OCI-LY7 (cell line): ENCODE measurements at regions not wholly inside any gene's neighbourhood (a gene's known extent, or its start where the extent isn't known, plus 50 kb on each side); places are given as distances from the start of the nearest gene placed in this dataset.

Source experiments
- BruUV-seq: library from RNA; stranded (reverse); fragments of 400-500 nt; replicated peaks from 2 replicates; lab custom pipeline; 2021; lab: Mats Ljungman, UMichigan
- CTCF ChIA-PET: fragments of 300-600 bp; sonication (Branson Sonifier 250); formaldehyde crosslinking; loops from one replicate; lab custom pipeline; 2022; ENCODE audit warnings: antibody characterized with exemption; ENCODE audit not compliant: unreplicated experiment; lab: Charles Lee
- POLR2A ChIA-PET: fragments of 300-600 bp; sonication (Branson Sonifier 250); formaldehyde crosslinking; loops from one replicate; lab custom pipeline; 2022; ENCODE audit warnings: antibody characterized with exemption; lab: Charles Lee
- DNase-seq: peaks from one replicate; pipeline ENCODE4 v3.0.0-alpha.2; 2015; ENCODE audit warnings: low spot score
- H2AFZ ChIP-seq: fragments of 200-600 bp; sonication (generic), shearing (Covaris generic); 2 replicates; pipeline ENCODE4 v1.6.1; 2014; ENCODE audit warnings: mild to moderate bottlenecking, antibody characterized with exemption, low read length, moderate library complexity
- H3K27ac ChIP-seq: fragments of 200-600 bp; sonication (generic); 2 replicates; pipeline ENCODE4 v1.5.1; 2014; ENCODE audit warnings: mixed run types, low read depth, mild to moderate bottlenecking, moderate library complexity, low read length, inconsistent platforms; ENCODE audit not compliant: poor library complexity, severe bottlenecking
- H3K36me3 ChIP-seq: fragments of 200-600 bp; sonication (generic); 2 replicates; pipeline ENCODE4 v1.6.1; 2014; ENCODE audit warnings: mild to moderate bottlenecking, antibody characterized with exemption, low read length, moderate library complexity, mixed read lengths; ENCODE audit not compliant: insufficient read depth
- H3K4me1 ChIP-seq: fragments of 200-600 bp; sonication (generic); 2 replicates; pipeline ENCODE4 v1.5.1; 2014; ENCODE audit warnings: mild to moderate bottlenecking, low read length; ENCODE audit not compliant: insufficient read depth, poor library complexity, severe bottlenecking
- H3K4me2 ChIP-seq: fragments of 200-600 bp; sonication (generic); 2 replicates; pipeline ENCODE4 v1.6.1; 2014; ENCODE audit warnings: mild to moderate bottlenecking, low read length
- H3K4me3 ChIP-seq: fragments of 200-600 bp; sonication (generic); 2 replicates; pipeline ENCODE4 v1.5.1; 2014; ENCODE audit warnings: mild to moderate bottlenecking, low read depth, low read length; ENCODE audit not compliant: poor library complexity, severe bottlenecking
- H3K79me2 ChIP-seq: fragments of 200-600 bp; sonication (generic); 2 replicates; pipeline ENCODE4 v1.6.1; 2016; ENCODE audit warnings: low read depth, mild to moderate bottlenecking, low read length, moderate library complexity, mixed read lengths; ENCODE audit not compliant: insufficient read depth
- H3K9me2 ChIP-seq: fragments of 200-600 bp; sonication (generic); 2 replicates; pipeline ENCODE4 v1.6.1; 2016; ENCODE audit warnings: mild to moderate bottlenecking, low read length, mixed read lengths; ENCODE audit not compliant: insufficient read depth
- H3K9me3 ChIP-seq: fragments of 200-600 bp; sonication (generic); 2 replicates; pipeline ENCODE4 v1.6.1; 2014; ENCODE audit warnings: mild to moderate bottlenecking, mixed run types, low read length, mixed read lengths
- H4K20me1 ChIP-seq: fragments of 200-600 bp; sonication (generic); 2 replicates; pipeline ENCODE4 v1.6.1; 2014; ENCODE audit warnings: mild to moderate bottlenecking, antibody characterized with exemption, low read length, moderate library complexity, mixed read lengths; ENCODE audit not compliant: insufficient read depth
- CTCF ChIP-seq: fragments of 200-600 bp; sonication (generic); conservative IDR thresholded peaks from 2 replicates; pipeline ENCODE4 v1.5.1; 2014; ENCODE audit warnings: mild to moderate bottlenecking, antibody characterized with exemption, low read length, moderate library complexity, mixed read lengths
- EZH2phosphoT487 ChIP-seq: fragments of 200-600 bp; sonication (generic); IDR thresholded peaks from 2 replicates; pipeline ENCODE4 v1.6.1; 2018; ENCODE audit warnings: low read depth, borderline replicate concordance, mild to moderate bottlenecking, mixed run types, antibody characterized with exemption, low read length, moderate library complexity, mixed read lengths
- intact Hi-C: fragments of 100-400 bp; cut with micrococcal nuclease; formaldehyde crosslinking; loops from one replicate; pipeline ENCODE4 v1.10.0; 2022; ENCODE audit not compliant: unreplicated experiment

GRCh38 chr17:77662833-77663232, 295.7 kb upstream of the TNRC6C start:
- H3K9me3 ChIP-seq = peaks cover 13% of the 10 kb centered on the region
- CTCF ChIA-PET = no interaction called here
- no TSS peak for BruUV-seq

GRCh38 chr17:77664097-77664729, 294.3 kb upstream of the TNRC6C start:
- Histone ChIP-seq H3K79me2 (peaks cover 2% of the 10 kb centered on the region; the same call in 1 of the 2 replicates), H3K4me3 (no peak overlapping the region), H3K9me3 (peaks cover 27% of the 10 kb centered on the region), H3K27ac (no peak overlapping the region), H3K4me1 (peaks cover 24% of the 10 kb centered on the region), H2AFZ (no peak overlapping the region), H3K36me3 (peaks cover 11% of the 10 kb centered on the region; the same call in 1 of the 2 replicates), H4K20me1 (no peaks in the 10 kb centered on the region), H3K4me2 (no peak overlapping the region), H3K9me2 (no peaks in the 10 kb centered on the region)
- ChIA-PET CTCF (no interaction called here), POLR2A (no interaction called here)
- no peak for DNase-seq
- intact Hi-C loops = no loop called here
- no TSS peak for BruUV-seq
- TF ChIP-seq EZH2phosphoT487 (no peak), CTCF (no peak)

More at GRCh38 chr17:77662833-77663232, 295.7 kb upstream of the TNRC6C start:
- Histone ChIP-seq H3K4me2 (no peak overlapping the region), H3K4me3 (no peak overlapping the region), H4K20me1 (no peaks in the 10 kb centered on the region), H3K4me1 (peaks cover 20% of the 10 kb centered on the region), H3K36me3 (no peaks in the 10 kb centered on the region), H3K9me2 (no peaks in the 10 kb centered on the region), H3K79me2 (no peaks in the 10 kb centered on the region), H3K27ac (no peak overlapping the region), H2AFZ (no peak overlapping the region)
- POLR2A ChIA-PET = no interaction called here
- intact Hi-C loops = no loop called here
- no peak for DNase-seq
- no peak for TF ChIP-seq CTCF
- no peak for TF ChIP-seq EZH2phosphoT487

- no peak for TF ChIP-seq CTCF
- TF ChIP-seq EZH2phosphoT487 = no peak
- ChIA-PET POLR2A (interaction anchor here (2.9 kb wide), 1 partner anchor 293 kb away, joined by 16 read pairs; the partner anchor contains the start of gene TNRC6C), CTCF (no interaction called here)
- Histone ChIP-seq H4K20me1 (no peaks in the 10 kb centered on the region), H3K27ac (no peak overlapping the region), H3K36me3 (peaks cover 11% of the 10 kb centered on the region; the same call in 1 of the 2 replicates), H3K4me1 (peaks cover 24% of the 10 kb centered on the region), H3K79me2 (peaks cover 4% of the 10 kb centered on the region; the same call in 1 of the 2 replicates), H3K9me3 (peaks cover 28% of the 10 kb centered on the region), H3K9me2 (no peaks in the 10 kb centered on the region), H2AFZ (no peak overlapping the region), H3K4me2 (peak overlapping the region; percentile 84; the same call in 1 of the 2 replicates), H3K4me3 (no peak overlapping the region)
- no TSS peak for BruUV-seq
- intact Hi-C loops = loop anchor here (2.0 kb wide), 1 partner anchor 59 kb away; no protein-coding TSS in a partner anchor
- no peak for DNase-seq
Observed at GRCh38 chr17:77665833-77666232, 292.7 kb upstream of the TNRC6C start.
